ENCODE measurements at regions not wholly inside any gene's neighbourhood (a gene's known extent, or its start where the extent isn't known, plus 50 kb on each side); places are given as distances from the start of the nearest gene placed in this dataset.
A peak's percentile ranks its signal among the peaks of the same experiment; 100 is the strongest.
"Not testable (repeated sequence)": the region's sequence is repeated elsewhere in the genome, so short reads cannot be mapped to it uniquely, and the experiment has no call there.

DNA sequence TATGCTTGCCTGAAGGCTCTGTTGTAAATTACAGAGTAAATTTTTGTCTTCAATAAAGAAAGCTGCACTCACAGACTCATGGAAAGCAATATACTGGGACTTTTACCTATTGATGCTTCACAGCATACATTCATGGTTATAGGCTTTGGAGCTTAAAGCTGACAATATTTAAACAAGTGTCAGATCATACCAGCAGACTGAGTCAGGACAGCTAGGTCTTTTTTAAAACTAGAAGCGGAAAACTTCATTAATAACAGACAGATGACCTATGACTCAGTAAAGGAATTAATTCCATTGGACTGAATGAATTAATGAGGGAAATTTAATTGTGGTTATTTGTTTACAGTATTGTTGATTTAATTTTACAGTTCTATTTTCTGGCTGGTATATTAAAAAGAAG, 165.8 kb upstream of the DGKB start:
- no peak for DNase-seq (ENCODE audit: extremely low read depth in 1 of 11, low read depth in 9 of 11, low spot score in 4 of 11)

- DNase-seq (ENCODE audit: extremely low read depth in 1 of 11, low read depth in 9 of 11, low spot score in 4 of 11), result peak in 3 of 11 donors; percentile 1 to 20 (median 13)
Observed at GRCh38 chr7:15057272-15057671, 154.7 kb upstream of the DGKB start.

DNA sequence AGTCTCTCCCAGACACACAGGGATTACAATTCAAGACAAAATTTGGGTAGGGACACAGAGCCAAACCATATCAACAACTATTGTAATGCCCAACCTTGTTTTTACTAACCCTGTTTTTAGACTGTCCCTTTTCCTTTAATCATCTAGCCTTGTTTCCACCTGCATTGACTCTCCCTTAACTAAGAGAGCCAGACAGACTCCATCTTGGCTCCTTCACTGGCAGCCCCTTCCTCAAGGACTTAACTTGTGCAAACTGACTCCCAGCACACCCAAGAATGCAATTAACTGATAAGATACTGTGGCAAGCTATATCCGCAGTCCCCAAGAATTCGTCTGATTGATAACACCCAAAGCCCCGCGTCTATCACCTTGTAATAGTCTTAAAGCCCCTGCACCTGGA, 151.8 kb upstream of the DGKB start:
- DNase-seq (ENCODE audit: extremely low read depth in 1 of 11, low read depth in 9 of 11, low spot score in 4 of 11), result not testable (repeated sequence)

DNA sequence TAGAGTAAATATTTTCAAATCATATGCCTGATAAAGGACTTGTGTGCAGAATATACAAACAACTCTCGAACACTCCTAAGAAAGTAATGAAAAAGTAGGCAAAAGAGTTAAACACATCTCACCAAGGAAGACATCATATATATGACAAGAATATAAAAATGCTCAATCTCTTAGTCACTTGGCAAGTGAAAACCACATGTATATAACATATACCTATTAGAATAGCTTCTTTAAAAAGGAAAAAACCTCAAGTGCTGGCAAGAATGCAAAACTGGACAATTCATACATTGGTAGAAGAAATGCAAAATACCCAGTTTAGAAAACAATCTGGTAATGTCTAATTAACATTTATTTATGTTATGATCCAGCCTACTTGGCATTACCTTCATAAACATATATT, 146.6 kb upstream of the DGKB start:
- DNase-seq (ENCODE audit: extremely low read depth in 1 of 11, low read depth in 9 of 11, low spot score in 4 of 11), result no peak

- no peak for DNase-seq (ENCODE audit: extremely low read depth in 1 of 11, low read depth in 9 of 11, low spot score in 4 of 11)
Observed at GRCh38 chr7:15046861-15047260, 144.3 kb upstream of the DGKB start.

GRCh38 chr7:15043931-15044330, 141.4 kb upstream of the DGKB start:
- peak in 2 of 11 donors; percentile 5 to 11 for DNase-seq (ENCODE audit: extremely low read depth in 1 of 11, low read depth in 9 of 11, low spot score in 4 of 11)

GRCh38 chr7:15042285-15043065, 139.9 kb upstream of the DGKB start:
- no peak for DNase-seq (ENCODE audit: extremely low read depth in 1 of 11, low read depth in 9 of 11, low spot score in 4 of 11)

- DNase-seq (ENCODE audit: extremely low read depth in 1 of 11, low read depth in 9 of 11, low spot score in 4 of 11), result no peak
Observed at GRCh38 chr7:15041226-15041625, 138.7 kb upstream of the DGKB start.

DNA sequence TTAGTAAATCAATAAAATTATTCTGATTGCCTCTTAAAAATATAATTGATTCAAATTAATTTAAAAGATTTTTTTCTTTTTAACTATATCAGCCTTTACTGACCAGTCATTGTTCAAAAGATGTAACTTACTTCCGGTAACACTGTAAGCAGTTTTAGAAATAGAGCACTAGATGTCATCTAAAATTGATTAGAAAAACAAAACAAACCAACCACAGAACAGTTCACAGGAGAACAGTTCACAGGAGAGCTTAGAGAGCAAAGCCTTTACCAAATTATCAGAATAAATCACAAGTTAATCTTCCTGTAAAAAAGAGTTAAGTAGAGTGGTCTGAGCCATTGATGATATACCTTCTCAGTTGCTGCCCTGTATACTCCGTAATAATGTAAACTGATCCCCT, 133.3 kb upstream of the DGKB start:
- no peak for DNase-seq (ENCODE audit: extremely low read depth in 1 of 11, low read depth in 9 of 11, low spot score in 4 of 11)

DNA sequence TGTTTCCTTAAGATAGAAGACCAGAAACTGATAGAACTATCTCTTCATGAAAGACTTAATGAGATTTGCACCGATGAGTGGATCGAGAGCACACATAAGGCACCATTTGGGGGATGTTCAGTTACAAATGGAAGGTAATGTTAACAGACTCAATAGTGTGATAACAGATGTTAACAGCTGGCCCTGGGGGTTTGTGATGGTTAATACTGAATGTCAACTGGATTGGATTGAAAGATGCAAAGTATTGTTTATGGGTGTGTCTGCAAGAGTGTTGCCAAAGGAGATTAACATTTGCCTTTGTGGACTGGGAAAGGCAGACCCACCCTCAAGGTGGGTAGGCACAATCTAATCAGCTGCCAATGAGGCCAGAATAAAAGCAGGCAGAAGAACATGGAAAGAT, 130.5 kb upstream of the DGKB start:
- no peak for DNase-seq (ENCODE audit: extremely low read depth in 1 of 11, low read depth in 9 of 11, low spot score in 4 of 11)

DNA sequence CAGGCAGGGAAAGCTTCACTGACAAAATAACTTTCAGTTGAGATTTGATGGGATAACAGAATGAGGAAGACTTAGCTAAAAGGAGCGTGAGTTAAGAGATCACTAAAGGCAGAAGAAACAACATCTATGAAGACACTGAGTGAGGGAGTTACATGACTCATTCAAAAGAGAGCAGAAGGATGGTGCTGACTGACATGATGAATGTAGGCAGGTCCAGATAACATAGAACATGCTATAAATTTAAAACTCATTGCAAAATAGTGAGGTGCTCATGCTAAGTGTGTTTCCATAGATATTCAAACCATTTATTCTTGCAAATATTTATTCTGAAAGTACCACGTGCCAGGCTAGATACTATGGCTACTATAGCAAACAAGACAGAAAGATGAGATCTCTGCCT, 116.4 kb upstream of the DGKB start:
- DNase-seq (ENCODE audit: extremely low read depth in 1 of 11, low read depth in 9 of 11, low spot score in 4 of 11), result no peak

- DNase-seq (ENCODE audit: extremely low read depth in 1 of 11, low read depth in 9 of 11, low spot score in 4 of 11), result peak in 4 of 11 donors; percentile 7 to 12 (median 10)
Observed at GRCh38 chr7:15016766-15017165, 114.2 kb upstream of the DGKB start.

DNA sequence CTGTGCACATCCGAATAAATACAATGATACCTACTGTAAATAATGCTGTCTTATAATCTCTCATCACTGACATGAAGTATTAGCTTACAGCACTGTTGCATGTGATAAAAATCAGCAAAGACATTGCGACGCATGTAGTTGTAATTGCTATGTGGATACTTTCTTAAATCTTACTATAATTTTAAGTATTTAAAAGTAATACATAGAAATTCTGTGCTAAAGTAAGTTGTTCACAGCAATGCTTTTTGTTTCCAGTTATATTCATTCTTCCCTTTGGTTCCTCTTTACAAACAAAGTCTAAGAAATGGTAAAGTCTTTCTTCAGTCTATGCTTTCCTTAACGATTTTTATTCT, 113.7 kb upstream of the DGKB start:
- DNase-seq (ENCODE audit: extremely low read depth in 1 of 11, low read depth in 9 of 11, low spot score in 4 of 11), result no peak

DNA sequence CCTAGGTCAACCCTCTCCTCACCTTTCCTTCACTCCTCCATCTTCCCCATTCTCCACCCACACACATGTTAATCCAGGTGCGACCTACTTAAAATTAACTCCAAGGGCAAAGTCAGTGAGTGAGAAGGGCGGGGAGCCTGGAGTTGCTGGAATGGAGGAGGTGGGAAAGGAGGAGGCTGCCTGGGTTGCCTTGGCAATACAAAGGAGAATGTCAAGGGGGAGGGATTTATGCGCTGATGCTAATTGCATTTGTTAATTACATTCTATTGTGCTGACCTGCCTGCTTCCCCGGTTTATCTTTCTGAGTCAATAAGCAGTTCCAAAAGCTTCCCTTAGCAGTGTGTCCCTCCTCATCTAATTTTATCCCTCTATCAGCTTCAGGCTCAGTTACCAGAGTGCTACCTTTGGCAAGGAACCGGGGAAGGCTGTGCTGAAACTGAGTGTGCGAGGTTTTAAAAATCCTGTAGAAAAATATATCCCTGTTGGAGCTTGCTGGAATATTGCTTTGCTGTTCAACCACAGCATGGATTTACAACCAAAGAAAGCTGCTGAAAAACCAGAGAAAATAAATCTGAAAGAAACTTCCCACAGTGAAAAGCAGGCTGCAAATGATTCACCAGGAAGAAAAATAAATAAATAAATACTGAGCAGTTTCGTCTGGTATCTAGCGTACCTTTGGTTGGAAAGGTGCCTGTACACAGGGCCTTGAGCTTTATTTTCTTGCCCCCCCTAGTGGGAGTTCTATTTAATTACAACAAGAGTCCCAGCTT, 113.2 kb upstream of the DGKB start:
- peak; percentile 56 to 86 (median 68) for DNase-seq (ENCODE audit: extremely low read depth in 1 of 11, low read depth in 9 of 11, low spot score in 4 of 11)

- DNase-seq (ENCODE audit: extremely low read depth in 1 of 11, low read depth in 9 of 11, low spot score in 4 of 11), result no peak
Observed at GRCh38 chr7:15012135-15012534, 109.6 kb upstream of the DGKB start.

- DNase-seq (ENCODE audit: extremely low read depth in 1 of 11, low read depth in 9 of 11, low spot score in 4 of 11), result no peak
Observed at GRCh38 chr7:15011289-15011688, 108.7 kb upstream of the DGKB start.

GRCh38 chr7:15007507-15007906, 105.0 kb upstream of the DGKB start:
- DNase-seq (ENCODE audit: extremely low read depth in 1 of 11, low read depth in 9 of 11, low spot score in 4 of 11), result no peak

DNA sequence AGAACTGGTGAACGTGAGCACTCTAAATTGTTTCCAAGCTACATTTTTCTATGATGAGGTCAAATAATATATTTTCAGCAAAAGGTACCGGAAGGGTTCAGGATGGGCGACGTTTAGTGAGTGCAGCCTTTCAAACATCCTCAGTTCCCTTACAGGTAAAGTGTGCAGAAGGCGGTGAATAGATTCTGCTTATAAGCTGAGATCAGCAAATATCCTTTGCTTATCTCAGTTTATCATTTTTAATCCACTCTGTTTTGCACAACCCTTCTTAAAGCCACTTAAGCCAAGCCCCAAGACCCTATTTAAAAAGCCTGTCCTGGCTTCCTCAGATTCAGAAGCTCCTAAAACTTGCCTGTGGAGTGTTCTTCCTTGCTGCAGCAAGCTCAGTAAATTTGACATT, 103.1 kb upstream of the DGKB start:
- no peak for DNase-seq (ENCODE audit: extremely low read depth in 1 of 11, low read depth in 9 of 11, low spot score in 4 of 11)

- no peak for DNase-seq (ENCODE audit: extremely low read depth in 1 of 11, low read depth in 9 of 11, low spot score in 4 of 11)
Observed at GRCh38 chr7:15000157-15000556, 97.6 kb upstream of the DGKB start.

- no peak for DNase-seq (ENCODE audit: extremely low read depth in 1 of 11, low read depth in 9 of 11, low spot score in 4 of 11)
Observed at GRCh38 chr7:14999331-14999730, 96.8 kb upstream of the DGKB start.

DNA sequence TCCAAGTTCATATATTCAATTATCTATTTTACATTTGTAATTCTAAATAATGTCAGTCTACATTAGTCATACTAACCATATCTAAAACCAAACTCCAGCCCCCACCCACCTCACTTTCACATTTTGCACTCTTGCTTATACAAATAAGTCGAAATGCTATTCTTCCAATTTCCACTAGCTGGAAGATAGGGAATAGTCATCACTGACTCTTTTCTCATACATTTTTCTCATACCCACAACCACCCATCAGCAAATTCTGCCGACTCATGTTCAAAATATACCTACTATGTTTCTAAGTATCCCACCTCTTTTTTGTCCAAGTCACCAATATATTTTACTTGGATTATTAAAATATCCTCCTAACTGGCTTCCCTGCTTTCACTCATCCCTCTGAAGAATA, 93.2 kb upstream of the DGKB start:
- DNase-seq (ENCODE audit: extremely low read depth in 1 of 11, low read depth in 9 of 11, low spot score in 4 of 11), result no peak
